ENCODE measurements at regions not wholly inside any gene's neighbourhood (a gene's known extent, or its start where the extent isn't known, plus 50 kb on each side); places are given as distances from the start of the nearest gene placed in this dataset.
"Not testable (repeated sequence)": the region's sequence is repeated elsewhere in the genome, so short reads cannot be mapped to it uniquely, and the experiment has no call there.

DNA sequence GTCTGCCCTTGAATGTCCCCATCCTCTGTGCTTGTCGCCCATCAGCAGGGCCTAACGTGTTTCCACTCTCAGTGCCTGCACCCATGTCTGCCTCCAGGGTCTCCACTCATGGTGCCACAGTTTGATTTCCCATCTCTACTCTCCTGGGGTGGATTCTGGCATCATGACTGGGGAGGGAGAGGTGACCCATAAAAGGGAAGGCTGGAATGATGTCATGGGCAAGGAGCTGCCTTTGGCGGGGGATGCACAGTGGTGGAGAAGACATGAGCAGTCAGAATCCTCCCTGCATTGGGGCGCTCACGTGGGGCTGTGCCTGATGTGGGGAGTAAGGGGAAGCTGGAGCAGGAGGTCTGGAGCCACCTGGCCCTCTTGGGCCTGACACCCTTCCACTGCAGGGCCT, 100.9 kb downstream of the USP22 start:
- no peak for DNase-seq (ENCODE audit: low read depth in 2 of 2)

DNA sequence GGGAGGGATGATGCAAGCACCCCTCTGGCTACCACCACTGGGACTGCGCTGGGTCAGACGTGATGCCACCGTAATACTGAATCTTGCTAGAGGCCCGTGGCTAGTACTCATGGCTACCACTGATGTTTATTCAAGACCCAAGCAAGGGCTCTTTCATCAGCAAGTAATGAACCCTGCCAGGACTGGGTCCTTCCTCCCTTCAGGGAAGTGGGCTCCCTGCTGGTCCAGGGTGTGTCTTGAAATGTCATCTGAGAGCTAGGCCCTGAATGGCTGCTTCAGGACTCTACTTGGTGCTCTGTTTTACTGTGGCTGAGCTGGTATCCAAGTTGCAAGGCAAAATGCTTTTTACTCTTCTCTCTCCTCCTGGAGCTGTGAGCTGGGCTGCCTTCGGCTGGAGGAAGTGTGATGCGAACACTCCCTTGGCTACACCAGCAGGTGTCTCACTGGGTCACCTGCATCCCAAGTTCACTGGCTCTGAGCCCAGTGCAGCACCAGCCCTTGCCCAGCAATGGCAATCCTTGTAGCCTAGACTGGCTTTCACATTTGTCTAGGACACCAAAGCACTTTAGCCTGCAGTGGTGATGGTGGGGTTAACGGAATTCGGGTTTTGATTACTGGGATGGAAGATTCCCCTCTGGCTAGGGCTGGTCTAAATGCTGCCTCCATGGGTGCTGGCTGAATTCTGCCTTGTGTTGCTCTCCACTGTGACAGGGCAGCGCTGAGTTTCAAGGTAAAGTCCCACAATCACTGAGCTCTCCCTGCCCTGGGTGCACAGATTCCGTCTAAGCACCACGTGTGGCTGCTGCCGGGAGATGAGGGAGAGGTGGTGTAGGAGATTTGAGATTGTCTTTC, 98.6 kb downstream of the USP22 start:
- DNase-seq (ENCODE audit: low read depth in 2 of 2), result no peak

DNA sequence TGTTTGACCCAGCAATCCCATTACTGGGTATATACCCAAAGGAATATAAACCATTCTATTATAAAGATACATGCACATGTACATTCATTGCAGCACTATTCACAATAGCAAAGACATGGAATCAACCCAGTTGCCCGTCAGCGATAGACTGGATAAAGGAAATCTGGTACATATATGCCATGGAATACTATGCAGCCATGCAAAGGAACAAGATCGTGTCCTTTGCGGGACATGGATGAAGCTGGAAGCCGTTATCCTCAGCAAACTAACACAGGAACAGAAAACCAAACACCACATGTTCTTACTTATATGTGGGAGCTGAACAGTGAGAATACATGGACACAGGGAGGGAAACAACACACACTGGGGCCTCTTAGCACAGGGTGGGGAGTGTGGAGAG, 95.1 kb downstream of the USP22 start:
- DNase-seq (ENCODE audit: low read depth in 2 of 2), result not testable (repeated sequence)

DNA sequence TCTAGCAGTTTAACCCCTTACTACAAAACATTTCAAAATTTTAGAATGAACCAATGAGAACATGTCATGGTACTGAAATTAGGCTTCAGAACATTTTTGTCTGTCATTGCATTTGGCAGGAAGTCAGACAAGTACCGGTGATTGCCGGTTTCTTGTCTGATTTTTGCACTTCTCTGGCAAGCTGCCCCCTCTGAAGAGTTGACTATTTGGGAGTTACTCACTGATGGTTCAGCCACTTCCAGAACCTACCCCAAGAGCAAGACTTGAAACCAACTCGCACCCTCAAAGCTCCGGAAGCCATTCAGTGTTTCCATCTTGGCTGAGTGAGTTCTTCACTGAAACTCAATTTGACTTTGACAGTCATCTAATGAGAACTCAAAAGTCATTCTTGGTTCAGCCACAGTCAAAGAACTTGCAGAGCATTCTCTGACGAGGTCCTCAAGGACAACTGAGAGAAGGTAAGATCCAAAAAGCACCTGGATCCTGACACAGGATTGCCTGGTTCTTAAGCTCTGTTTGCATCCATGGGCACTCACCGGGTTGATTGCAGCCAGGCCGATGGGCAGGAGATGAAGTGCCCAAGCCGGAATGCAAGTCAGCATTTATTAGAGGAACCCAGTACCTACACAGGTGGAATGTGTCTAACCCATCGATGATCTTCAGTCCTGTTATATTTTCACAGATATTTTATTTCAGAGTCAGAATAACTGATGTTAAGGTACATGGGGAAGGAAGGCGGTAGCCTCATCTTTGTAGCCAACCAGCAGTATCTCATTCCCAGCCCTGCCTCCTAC, 93.6 kb downstream of the USP22 start:
- no peak for DNase-seq (ENCODE audit: low read depth in 2 of 2)

Measured in stimulated activated CD4-positive, alpha-beta T cell treated with anti-CD3 and anti-CD28 coated beads, Interleukin-1b, Interleukin-23, amount 100 ng/mL, for 4 hours (primary cell).